ENCODE measurements at regions not wholly inside any gene's neighbourhood (a gene's known extent, or its start where the extent isn't known, plus 50 kb on each side); places are given as distances from the start of the nearest gene placed in this dataset.

DNA sequence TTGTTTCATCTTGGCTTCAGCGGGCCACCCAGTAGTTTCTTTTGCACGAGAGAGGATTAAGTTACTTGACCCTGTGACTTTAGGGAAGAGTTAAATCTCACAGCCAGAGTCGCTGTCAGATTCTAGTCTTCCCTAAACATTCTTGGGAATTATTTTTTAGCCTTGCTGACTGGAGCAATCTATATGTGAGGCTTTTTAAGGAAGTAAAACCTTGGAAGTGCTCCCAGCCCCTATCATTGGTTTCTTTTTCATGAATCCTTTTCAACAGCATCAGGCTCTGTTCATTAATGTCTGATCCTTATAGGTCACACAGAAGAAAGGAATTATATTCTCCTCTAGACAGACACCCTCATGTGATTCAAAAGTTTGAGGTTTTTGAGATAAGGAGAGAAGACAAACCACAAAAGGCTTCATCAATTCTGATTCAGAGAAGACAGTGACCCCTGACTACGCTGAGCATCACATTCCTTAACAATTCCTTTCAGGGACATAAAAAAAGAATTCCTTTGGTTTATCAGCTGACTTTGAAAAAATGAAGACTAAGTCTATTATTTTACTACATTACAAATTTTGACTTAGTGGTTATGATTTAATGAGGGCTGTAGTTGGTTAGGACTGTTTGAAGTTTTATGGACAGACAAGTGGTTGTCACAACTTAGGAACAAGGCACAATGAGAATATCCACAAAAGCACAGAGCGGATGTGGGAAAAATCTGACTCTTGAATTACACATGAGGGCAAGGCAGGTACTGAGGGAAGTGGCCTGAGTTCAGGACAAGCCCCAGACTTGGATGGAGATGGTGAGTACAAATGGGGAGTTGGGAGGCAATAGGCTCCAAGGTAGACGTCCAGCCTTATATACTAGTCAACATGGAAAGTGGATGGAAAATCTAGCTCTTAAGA lies 171.1 kb upstream of the STT3B start:
- TF ChIP-seq, protein P1, sequence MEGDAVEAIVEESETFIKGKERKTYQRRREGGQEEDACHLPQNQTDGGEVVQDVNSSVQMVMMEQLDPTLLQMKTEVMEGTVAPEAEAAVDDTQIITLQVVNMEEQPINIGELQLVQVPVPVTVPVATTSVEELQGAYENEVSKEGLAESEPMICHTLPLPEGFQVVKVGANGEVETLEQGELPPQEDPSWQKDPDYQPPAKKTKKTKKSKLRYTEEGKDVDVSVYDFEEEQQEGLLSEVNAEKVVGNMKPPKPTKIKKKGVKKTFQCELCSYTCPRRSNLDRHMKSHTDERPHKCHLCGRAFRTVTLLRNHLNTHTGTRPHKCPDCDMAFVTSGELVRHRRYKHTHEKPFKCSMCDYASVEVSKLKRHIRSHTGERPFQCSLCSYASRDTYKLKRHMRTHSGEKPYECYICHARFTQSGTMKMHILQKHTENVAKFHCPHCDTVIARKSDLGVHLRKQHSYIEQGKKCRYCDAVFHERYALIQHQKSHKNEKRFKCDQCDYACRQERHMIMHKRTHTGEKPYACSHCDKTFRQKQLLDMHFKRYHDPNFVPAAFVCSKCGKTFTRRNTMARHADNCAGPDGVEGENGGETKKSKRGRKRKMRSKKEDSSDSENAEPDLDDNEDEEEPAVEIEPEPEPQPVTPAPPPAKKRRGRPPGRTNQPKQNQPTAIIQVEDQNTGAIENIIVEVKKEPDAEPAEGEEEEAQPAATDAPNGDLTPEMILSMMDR (IDR thresholded peaks at IDR 0.05; ENCODE audit: poor library complexity), result no peak
- TF ChIP-seq EZH2 (IDR thresholded peaks at IDR 0.05; ENCODE audit: borderline replicate concordance) (no peak), EZH2phosphoT487 (IDR thresholded peaks at IDR 0.05; ENCODE audit: low read depth, severe bottlenecking, unreplicated experiment) (no peak)
